NOMO-1 (cell line): ENCODE measurements at regions not wholly inside any gene's neighbourhood (a gene's known extent, or its start where the extent isn't known, plus 50 kb on each side); places are given as distances from the start of the nearest gene placed in this dataset.

Source experiments
- DNase-seq, 2 experiments: peaks; one replicate each; lab custom pipeline; 2025; ENCODE audit not compliant: unreplicated experiment in 2 of 2; lab: John Stamatoyannopoulos, UW

DNA sequence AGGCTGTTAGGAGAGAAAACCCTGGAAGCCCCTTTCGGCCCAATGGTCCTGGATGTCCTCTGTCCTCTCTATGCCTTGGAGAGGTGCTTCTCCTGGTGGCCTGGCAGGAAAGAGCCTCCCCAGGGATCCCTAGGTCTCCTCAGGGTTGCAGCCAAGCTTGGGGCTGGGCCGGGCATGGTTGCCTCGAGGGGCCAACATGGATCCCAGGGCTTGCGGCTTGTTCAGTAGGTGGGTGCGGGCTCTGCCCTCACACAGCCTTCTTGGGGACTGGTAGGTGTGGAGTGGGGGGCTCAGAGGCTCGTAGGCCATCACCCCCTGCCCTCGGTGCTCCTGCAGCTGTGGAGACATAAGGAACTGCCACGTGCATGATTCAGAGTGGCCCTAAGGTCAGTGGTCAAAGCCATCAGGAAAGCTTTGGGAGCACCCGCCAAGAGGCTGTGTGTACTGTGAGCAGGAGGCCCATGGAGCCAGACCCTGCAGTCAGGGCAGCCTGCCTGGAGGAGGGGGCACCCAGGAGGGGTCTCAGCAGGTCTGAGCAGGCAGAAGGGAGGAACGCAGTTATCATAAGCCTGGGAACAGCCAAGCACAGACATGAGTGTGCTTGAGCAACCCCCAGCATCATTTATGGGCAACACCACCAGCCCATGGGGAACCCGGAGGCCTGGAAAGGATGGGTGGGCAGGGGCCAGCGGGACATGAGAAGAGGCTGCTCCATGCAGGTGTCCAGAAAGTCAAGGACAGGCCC lies 231.0 kb downstream of the GLI2 start:
- DNase-seq = no peak

DNA sequence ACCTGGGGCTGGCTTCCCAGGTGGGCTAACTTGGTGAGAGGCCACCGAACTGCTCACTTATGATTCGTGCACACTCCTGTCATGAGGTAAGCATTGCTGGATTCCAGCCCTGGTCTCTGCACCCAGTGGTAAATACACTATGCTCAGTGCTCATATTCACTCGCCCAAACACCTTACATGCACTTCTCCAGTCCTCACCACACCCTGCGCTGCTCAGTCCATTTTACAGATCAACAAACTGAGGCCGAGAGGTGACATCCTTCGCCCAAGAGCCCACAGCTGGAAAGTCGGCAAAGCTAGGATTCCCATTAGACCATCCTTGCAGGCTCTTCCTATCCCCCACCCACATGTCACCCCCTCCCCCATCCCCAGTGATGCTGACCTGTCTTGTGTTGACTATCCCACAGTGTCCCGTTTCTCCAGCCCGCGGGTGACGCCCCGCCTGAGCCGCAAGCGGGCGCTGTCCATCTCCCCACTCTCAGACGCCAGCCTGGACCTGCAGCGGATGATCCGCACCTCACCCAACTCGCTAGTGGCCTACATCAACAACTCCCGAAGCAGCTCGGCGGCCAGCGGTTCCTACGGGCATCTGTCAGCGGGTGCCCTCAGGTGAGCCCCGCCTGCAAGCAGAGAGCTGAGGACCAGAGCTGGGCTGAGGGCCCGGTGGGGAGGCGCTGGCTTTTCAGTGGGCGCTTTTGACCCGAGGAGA lies 232.8 kb downstream of the GLI2 start:
- DNase-seq = no peak

DNA sequence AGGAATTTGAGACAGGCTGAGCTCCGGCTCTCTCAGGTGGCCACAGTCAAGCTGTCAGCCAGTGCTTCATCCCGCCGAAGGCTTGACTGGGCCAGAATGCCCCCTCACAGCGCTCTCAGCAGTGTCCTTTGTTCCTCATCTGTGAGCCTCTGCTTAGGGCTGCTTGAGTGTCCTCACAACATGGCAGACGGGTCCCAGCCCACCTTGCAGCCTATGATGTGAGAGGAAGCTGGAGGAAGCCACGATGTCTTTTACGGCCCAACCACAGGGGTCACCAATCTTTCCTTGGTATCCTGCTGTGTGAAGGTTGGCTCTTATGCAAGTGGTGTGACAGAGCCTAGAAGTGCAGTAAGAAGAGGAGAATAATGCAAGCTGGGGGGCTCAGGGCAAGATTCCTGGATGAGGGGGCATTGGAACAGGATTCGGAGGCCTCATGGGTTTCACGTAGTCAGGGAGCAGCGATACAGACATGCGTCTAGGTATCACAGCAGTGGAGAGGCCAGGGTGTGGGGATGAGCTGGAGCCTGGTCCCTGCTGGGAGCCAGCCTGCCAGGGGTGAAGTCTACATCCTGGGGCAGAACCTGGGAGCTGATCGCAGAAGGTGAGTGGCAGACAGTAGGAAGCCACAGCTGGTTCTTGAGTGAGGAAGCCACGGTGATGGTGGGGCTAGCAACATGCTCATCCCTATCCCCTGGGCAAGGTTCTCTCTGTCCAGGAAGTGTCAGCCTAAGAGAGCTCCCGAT lies 234.1 kb downstream of the GLI2 start:
- DNase-seq = no peak

GRCh38 chr2:120971866-120972265 lies 236.2 kb downstream of the GLI2 start:
- DNase-seq = no peak

- no peak for DNase-seq
Measured at GRCh38 chr2:120972286-120972685, 236.6 kb downstream of the GLI2 start.

GRCh38 chr2:120973196-120973595 lies 237.5 kb downstream of the GLI2 start:
- DNase-seq = no peak

DNA sequence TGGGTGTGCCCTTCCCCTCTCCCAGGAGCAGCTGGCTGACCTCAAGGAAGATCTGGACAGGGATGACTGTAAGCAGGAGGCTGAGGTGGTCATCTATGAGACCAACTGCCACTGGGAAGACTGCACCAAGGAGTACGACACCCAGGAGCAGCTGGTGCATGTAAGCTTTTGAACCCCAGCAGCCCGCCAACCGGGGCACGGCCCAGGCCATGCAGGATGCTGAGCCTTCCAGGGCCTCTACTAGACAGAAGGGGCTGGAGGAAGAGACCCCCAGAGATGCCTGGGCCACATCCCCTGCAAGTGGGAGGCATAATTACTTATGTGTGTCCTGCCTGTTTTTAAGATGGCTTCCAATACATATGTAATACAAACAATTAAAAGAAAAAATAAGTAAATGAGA lies 239.3 kb downstream of the GLI2 start:
- DNase-seq = no peak

- no peak for DNase-seq
Measured at GRCh38 chr2:120976501-120977307, 241.0 kb downstream of the GLI2 start.

GRCh38 chr2:120977582-120978358 lies 242.1 kb downstream of the GLI2 start:
- no peak for DNase-seq

- no peak for DNase-seq
Measured at GRCh38 chr2:120978359-120979050, 242.8 kb downstream of the GLI2 start.

- no peak for DNase-seq
Measured at GRCh38 chr2:120979398-120979797, 243.7 kb downstream of the GLI2 start.

DNA sequence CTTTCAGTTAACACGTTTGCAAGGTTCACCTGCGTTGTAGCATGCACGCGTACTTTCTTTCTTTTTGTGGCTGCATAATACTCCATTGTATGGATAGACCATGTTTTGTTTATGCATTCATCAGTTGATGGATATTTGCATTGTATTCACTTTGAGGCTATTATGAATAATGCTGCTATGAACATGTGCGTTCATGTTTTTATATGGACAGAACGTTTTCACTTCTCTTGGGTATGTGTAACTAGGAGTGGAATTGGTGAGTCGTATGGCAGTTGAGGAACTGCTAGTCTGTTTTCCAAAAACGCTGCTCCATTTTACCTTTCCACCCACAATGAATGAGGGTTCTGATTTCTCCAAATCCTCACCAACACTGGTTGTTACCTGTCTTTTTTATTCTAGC lies 244.3 kb downstream of the GLI2 start:
- no peak for DNase-seq

- DNase-seq = no peak
Measured at GRCh38 chr2:120981443-120981842, 245.8 kb downstream of the GLI2 start.

GRCh38 chr2:120982598-120982997 lies 246.9 kb downstream of the GLI2 start:
- DNase-seq = no peak

DNA sequence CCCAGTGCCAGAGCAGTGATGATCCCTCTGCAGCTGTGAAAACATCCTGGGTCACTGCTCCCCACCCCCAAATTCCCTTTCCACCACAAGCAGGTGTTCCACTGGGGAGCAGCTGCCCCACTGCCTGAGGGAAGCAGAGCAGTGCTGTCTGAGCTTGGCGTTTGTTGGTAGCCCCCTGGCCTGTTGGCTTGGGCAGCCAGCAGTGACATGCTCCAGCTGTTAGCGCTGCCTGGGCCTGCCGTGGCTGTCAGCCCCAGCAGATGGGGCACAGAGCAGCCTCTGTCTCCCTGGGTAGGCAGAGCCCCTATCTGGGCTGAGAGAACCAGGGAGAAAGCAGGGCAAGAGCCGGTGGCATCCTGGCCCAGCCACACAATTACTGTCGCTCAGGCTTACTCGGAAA lies 247.7 kb downstream of the GLI2 start:
- no peak for DNase-seq

GRCh38 chr2:120984046-120984445 lies 248.4 kb downstream of the GLI2 start:
- DNase-seq = no peak

- DNase-seq = no peak
Measured at GRCh38 chr2:120984452-120985173, 248.9 kb downstream of the GLI2 start.

- no peak for DNase-seq
Measured at GRCh38 chr2:120985174-120985996, 249.7 kb downstream of the GLI2 start.
